Ecto neural progenitor cell (in vitro differentiated cells): ENCODE measurements at regions not wholly inside any gene's neighbourhood (a gene's known extent, or its start where the extent isn't known, plus 50 kb on each side); places are given as distances from the start of the nearest gene placed in this dataset.

ENCODE experiments used
- DNase-seq: peaks from one replicate; pipeline ENCODE4 v3.0.0-alpha.2; 2018; ENCODE audit warnings: low spot score

DNA sequence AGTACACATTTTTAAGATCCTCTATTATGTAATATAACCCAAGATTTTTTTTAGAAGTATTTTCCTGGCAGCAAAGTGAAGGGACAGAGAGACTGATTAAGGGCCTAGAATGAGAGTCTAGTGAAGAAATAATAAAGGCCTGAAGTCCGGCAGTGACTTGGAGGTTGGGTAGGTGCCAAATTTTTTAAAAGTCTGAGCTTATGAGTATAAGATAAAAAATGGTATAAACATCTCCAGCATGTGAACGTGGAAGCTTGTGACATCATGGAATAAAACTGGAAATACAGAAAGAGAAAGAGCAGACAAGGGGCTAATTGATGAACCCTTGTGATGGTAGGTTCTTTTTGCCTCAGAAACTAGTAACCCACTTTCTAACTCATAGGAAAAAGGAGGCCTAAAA is 174.6 kb downstream of the SUCLA2 start:
- no peak for DNase-seq

DNA sequence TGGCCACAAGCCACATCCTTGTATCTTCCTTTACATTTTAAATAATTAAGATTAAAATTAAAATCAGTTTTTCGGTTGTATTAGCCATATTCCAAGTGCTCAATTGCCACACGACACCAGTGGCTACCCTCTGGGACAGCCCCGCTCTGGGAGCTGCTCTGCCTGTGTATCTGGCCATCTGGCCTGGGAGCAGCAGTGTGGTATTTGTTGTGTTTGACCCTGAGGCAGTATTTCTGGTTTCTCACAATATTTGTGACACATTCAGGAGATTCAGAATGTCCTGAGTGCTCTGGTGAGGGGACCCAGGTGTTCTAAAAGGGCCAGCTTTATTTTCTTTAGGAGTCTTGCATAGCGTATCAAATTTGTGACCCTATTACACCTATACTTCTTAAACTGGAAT is 179.0 kb downstream of the SUCLA2 start:
- DNase-seq = no peak

DNA sequence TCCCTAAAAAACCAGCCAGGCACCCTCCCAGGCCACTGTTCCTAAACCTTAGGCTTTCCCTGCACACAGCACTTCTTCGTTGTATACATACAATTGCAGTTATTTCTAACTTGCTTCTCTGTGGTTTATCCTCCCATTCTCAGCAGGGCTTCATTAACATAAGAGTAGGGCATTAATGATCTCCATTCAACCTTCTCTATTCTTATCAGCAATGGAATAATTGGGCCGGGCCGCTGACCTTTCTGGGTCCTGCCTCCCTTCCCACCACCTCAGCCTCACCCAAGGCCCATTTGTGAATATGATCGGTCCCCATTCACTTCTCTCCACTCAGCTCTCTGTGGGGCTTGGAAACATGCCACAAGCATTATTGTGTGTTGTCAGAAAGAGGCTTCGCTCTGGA is 184.2 kb downstream of the SUCLA2 start:
- DNase-seq = no peak

DNA sequence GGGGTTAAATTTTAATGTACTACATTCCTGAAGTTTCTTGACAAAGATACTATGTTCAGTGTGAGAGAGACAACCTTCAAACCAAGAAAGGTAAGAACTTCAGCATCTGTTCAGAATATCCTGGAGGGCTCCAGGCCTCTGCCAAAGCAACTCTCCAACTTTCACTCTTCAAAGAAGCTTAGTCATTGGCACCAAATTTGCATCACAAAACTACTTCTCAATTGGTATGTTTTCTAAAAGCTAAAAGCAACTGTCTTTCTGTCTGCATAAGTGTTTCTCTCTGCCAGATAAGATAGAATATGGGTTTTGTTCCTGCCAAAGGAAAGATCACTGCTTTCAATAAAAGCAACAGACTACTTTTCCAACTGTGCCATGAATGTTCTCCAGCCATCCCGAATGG is 187.4 kb downstream of the SUCLA2 start:
- no peak for DNase-seq

DNA sequence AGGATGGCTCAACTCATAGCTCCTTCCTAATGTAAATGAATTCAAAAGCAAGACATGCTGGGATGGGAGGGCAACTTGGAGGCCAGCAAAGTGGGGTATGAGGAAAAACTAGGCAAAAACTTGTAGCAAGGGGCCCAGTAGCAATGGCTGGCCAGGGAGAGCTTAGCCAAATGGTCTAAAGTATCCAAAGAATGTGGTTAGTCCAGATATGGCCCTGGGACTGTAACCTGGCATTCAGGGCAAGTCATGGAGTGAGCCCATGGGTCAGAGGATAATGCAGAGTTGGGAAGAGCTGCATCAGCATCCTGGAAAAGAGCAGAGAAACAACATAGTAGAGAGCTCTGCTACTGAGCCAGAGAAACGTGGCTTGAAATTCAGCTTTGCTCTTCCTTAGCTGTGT is 191.7 kb downstream of the SUCLA2 start:
- DNase-seq = no peak

DNA sequence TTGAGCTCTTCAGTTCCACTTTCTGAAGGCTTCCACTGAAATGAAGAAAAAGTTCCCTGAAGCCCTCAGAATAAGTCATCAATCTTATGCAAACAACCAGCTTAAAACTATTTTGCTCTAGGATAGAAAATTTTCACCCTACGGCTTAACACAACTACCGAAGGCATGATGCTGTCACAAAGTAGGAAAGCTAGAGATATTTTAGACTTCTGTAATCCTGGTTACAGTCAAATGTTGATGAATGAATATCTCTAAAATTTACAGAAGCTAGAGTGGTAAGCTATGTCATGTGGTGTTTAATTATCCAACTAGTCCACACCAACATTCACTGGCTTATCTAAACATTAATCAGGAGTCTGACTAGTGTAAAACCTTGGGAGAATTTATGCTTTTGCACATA is 197.9 kb downstream of the SUCLA2 start:
- no peak for DNase-seq

DNA sequence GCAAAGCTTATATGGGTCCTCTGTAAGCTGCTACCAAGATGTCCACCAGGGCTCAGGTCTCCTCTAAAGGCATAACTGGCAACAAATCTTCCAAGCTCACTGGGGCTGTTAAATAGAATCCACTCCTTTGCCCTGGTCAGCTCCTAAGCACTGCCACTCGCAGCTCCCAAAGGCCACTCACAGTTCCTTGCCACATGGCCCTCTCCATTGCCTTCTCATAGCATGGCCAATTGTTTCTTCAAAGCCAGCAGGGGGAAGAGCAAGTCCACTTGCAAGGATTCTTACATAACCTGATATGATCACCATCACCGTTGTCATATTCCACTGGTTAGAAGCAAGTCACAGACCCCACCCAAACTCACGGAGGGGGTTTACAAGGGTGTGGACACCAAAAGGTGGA is 199.5 kb downstream of the SUCLA2 start:
- no peak for DNase-seq

DNA sequence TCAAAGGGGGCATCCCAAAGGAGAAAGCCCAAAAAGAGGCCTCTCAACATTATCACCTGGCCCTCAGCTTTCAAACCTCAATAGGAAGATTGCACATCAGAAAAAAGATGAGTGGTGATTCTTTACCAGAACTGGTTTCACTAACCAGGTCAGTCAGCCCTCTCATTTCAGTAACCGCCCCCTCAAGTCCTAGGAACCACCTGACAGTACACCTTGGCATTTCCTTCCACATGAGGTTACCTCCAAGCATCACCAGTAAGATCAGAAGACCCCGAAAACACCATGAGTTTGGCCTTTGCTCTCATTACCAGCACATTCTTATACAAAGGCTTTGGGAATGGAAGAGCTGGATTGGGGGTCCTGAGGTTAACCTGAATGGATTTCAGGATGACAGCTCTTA is 200.5 kb downstream of the SUCLA2 start:
- no peak for DNase-seq

DNA sequence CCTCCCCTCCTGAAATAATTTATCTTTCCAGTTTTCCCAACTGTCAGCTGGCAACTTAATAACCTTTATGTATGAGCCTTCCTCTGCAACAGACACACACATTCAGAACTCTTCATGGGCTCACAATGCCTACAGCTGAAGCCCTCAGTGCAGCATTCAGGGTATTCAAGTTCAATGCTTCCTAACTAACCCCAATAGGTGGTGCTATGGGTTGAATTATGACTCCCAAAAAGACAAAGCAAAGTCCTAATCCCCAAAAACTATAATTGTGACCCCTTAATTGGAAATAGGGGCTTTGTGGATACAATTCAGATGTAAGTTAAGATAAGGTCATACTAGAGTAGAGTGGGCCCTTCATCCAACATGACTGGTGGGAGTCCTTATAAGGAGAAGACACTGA is 202.2 kb downstream of the SUCLA2 start:
- DNase-seq = no peak

DNA sequence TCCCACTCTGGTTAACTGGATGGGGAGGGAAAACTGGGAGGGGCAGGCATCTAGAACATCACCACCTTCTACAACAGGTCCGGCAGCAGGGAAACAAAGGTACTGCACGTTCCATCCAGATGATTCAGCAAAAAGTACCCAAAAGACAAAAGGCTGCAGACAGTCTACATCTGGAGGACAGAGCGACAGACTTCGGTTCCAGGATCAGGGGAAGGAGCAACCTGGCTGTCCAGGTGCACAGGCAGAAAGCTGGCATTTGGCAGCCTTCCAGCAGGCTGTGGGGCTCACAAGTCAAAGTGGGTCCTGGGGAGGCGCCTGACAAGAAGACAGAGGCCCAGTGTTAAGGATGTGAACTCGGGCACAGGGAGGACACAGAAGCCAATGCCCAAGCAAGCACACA is 202.9 kb downstream of the SUCLA2 start:
- no peak for DNase-seq

DNA sequence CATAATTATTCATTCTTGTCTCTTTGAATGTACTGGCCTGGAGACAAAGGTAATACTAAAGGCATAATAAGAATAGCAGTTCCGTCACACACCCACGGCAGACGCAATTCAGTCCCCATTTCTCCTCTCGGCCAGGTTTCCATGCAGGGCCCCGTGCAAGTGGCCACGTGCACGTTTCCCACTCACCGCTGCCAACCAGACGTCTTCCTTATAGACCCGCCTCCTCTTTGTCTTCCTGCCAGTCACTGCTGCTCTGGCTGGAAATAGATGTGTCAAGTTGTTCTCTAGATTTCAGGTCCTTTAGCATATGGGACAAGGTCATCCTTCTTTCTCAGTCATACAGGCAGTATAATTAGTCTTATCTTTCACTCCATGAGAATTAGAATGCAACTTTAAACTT is 204.3 kb downstream of the SUCLA2 start:
- no peak for DNase-seq

DNA sequence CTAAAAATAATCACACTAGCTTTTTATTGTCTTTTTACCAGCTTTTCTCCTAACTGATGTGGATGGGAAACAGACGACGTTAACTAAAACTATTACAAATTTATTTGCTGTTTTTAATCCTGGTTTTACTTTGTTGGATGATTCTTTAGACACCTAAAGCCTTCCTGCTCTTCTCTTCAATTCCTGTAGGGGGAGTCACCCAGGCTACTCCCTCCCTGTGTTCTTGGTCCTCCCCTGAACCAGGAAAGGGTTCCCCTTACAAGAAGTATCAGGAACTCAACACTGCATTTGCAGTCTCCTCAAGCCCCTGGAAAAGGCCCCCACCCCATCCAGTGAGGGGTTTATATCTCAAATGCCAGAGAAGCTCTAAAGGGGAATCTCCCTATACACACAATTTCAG is 206.1 kb downstream of the SUCLA2 start:
- DNase-seq = no peak

DNA sequence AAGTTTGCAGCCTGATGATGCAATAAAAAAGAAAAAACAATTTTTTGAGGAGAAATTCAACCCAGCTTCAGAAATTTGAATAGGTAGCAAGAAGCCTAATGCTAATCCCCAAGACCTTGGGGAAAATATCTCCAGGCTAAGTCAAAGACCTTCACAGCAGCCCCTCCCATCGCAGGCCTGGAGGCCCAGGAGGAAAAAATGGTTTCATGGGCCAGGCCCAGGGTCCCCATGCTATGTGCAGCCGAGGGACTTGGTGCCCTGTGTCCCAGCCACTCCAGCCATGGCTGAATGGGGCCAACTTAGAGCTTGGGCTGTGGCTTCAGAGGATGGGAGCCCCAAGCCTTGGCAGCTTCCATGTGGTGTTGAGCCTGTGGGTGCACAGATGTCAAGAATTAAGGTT is 210.3 kb downstream of the SUCLA2 start:
- DNase-seq = no peak

DNA sequence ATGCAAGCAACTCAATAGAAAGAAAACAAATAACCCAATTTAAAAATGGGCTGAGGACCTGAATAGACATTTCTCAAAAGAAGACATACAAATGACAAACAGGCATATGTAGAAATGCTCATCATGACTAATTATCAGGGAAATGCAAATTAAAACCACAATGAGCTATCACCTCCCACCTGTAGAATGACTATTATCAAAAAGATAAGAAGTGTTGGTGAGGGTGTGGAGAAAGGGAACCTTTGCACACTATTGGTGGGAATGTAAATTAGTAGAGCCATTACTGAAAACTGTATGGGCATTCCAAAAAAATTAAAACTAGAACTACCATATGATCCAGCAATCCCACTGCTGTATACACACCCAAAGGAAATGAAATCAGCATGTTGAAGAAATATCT is 212.2 kb downstream of the SUCLA2 start:
- no peak for DNase-seq

DNA sequence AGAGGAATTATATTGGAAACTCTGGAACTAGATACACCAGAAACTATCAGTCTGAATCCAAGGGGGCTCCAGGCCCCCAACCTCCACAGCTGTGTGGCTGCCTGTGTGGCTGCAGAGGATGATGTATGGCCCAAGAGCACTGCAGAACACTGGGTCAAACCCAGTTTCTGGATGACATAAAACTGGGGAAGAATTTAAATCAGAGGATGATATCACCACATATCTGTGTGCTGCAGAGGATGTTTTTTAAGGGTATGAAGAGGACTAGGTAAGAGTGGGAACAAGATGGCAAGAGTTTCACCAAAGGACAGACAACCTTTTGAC is 226.4 kb downstream of the SUCLA2 start:
- no peak for DNase-seq

DNA sequence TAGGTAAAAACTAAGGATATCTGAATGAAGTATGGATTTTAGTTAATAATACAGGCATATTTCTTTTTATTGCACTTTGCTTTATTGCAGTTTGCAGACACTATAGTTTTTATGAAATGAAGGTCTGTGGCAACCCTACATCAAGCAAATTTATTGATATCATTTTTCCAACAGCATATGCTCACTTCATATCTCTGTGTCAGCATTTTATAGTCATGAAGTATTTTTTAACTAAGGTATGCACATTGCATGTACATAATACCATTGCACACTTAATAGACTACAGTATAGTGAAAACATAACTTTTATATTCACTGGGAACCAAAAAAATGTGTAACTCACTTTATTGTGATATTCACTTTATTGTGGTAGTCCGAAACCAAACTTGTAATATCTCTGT is 236.3 kb downstream of the SUCLA2 start:
- no peak for DNase-seq

DNA sequence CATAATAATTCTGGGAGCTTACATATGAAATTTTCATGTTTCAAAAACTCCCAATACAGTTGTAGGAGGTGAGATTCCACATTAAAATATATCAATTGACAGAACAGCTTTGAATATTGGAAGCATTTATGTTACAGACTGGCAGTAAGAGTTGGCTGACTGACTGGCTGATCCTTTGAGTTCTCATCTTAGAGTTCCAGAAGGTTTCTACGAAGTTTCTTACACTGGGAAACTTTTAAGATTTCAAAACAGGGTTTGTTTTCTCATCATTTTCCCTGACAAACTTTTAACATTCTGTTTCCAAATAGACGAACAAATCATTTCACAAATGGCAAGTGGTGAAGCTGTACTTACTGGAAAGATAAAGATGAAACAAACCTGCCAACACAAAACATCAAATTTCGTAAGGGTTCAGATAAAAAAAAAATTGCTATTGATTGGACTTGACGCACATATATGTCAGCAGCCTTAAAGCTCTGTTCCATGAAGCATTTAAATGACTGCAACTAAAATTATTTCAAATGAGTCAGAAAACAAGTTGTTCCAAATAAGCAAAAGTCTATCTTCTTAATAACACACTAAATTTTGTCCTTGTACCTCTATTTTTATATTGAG is 243.5 kb downstream of the SUCLA2 start:
- DNase-seq = no peak

DNA sequence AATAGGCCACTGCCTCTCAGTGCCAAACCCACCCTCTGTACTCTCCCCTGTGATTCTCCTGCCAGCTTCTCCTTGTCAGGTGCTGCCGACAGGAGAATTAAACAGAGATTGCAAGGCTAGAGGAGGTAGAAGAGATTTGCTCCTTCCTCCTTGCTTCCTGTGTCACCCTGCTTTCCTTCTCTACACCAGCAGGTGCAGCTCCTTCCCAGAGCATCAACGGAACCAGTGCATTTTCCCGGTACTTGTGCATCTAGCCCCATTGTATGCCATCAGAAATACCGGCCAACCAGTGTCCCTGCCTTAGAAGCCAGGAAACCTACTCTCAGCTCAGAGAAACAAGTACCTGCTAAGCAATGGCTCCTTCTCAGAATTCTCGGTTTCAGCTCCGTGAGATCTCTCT is 253.2 kb downstream of the SUCLA2 start:
- no peak for DNase-seq

DNA sequence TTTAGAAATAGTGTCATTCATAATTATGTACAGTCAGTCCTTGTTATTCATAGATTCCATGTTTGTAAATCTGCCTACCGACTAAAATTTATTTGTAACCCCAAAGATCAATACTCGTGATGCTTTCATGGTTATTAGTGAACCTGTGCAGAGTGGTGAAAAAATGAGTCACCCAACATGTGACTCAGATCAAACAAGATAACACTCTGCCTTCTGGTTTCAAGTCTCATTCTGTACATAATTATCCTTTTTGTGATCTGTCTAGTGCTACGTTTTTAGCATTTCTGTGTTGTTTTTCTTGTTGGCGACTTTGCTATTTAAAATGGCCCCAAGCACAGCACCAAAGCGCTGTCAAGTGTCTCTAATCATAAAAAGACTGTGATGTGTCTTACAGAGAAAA is 274.7 kb downstream of the SUCLA2 start:
- no peak for DNase-seq

DNA sequence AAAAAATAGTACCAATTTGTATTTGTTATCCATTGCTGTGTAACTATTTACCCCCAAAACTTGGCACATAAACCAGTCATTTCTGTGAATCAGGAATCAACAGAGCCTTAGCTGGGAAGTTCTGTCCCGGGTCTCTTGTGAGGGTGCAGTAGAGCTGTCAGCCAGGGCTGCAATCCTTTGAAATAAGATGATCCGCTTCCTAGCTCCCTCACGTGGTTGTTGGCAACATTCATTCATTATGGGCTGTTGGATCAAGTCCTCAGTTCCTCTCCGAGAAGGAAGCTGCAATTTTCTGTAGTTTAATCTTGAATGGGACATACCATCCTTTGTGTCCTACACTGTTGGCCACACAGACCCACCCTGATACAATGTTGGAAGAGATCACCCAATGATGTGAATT is 277.2 kb downstream of the SUCLA2 start:
- DNase-seq = no peak

DNA sequence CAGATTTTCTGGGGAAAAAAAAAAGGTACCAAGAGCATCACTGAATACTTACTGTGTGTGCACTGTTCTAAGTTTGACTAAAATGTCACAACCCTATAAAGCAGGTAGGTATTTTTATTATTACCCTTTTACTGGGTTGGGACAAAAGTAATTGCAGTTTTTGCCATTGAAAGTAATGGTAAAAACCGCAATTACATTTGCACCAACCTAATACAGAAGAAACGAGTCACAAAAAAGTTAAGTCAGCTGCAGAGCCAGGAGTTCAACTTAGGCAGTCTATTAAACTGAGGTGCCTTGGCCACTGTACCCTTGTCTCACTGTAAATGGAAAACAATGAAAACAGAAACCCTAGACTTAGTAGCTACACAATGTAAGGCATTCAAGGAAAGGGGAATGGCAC is 281.9 kb downstream of the SUCLA2 start:
- DNase-seq = no peak

DNA sequence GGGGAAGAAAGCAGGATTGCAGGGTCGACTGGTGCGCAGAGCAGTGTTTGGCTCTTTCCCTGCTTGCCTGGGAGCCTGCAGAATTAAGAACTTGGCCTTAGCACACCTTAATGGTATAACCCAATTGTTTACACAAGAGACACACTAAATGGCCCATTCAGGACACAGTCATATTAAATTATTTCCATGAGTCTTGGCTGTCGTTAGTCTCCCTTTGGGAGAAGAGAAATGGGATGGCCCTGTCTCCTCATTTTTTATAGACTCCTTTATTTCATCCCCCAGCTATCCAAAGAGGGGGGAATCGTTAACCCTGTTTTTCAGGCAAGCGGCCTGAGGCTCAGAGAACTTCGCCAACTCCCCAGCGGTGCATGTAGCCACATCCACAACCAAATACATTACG is 282.5 kb downstream of the SUCLA2 start:
- no peak for DNase-seq

DNA sequence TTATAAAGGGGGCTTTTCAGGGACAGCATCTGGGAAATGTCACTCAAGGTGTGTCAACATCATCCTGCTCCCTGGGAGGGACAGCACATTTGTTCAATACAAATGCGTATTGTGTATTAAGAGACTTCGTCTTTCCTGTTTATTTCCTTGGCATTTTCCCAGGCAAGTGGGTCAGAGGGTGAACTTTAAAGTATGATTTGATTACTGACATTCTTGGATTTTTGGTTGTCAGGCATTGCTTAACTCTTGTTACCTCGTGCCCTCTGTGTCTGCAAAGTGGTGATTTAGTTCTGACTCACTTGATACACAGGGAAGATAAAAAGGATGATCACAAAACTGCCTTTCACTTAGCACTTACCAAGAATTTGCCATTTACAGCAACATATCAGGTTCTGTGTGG is 292.7 kb downstream of the SUCLA2 start:
- no peak for DNase-seq

DNA sequence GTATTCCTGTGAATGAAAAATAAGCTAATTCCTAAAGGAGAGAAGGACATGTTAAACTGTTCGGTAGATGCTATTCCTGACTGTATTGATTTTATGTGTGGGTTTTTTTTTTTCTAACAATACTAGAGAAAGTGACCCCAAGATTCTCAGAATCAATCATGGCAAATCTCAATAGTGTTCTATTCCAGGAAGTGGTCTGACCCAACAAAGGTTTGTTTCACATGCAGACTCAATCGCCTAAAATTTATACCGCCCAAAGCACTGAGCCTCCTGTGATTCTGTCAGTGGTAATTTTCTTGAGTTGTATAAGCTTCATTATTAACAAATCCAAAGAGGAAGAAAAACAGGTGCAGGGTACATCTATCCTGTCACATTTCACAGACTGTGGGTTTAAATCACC is 293.7 kb downstream of the SUCLA2 start:
- DNase-seq = no peak

DNA sequence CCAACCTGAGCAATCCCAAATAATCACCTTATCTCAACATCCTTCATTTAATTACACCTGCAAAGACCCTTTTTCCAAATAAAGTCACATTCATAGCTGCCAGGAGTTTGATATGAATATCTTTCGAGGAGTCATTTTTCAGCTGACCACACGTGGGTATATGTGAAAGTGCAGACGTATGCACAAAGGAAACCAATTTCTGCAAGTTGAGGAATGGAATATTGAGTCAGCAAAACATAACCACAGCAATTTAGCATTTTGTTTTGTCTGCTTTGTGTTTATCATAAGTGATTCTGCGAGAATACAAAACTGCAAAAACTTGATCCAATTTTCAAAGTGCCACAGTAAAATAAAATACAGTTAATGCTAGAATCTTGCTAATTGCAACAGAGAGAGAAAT is 295.9 kb downstream of the SUCLA2 start:
- DNase-seq = no peak
